ENCODE measurements at regions not wholly inside any gene's neighbourhood (a gene's known extent, or its start where the extent isn't known, plus 50 kb on each side); places are given as distances from the start of the nearest gene placed in this dataset.

- DNase-seq (no peak), ATAC-seq (ENCODE audit: low read depth in 2 of 2) (no peak)
- Histone ChIP-seq H3K4me1 (ENCODE audit: control insufficient read depth, insufficient read depth, low read length, poor library complexity, severe bottlenecking) (no peaks in the 10 kb centered on the region), H3K27me3 (ENCODE audit: control insufficient read depth, insufficient read depth, low read length) (no peaks in the 10 kb centered on the region), H3K36me3 (ENCODE audit: control insufficient read depth, insufficient read depth, low read length) (no peaks in the 10 kb centered on the region), H3K27ac (ENCODE audit: insufficient read depth, low read length, poor library complexity, severe bottlenecking) (no peak overlapping the region), H3K9me3 (ENCODE audit: control insufficient read depth in 2 of 2, low read length in 2 of 2) (peaks cover 4 to 7% of the 10 kb centered on the region in 2 experiments), H3K4me3 (ENCODE audit: low read depth, low read length) (no peak overlapping the region)
- Mint-ChIP-seq H3K4me3 (no peak overlapping the region), H3K27me3 (no peaks in the 10 kb centered on the region), H3K4me1 (no peaks in the 10 kb centered on the region), H3K9me3 (peaks cover 0 to 31% (median 7%) of the 10 kb centered on the region in 7 donors), H3K36me3 (no peaks in the 10 kb centered on the region), H3K27ac (no peak overlapping the region)
Measured at GRCh38 chr13:89791971-89792630, 1555.4 kb upstream of the MIR17HG start.

- peaks cover 0 to 37% (median 10%) of the 10 kb centered on the region in 7 donors for H3K9me3 Mint-ChIP-seq
- Histone ChIP-seq H3K27ac (ENCODE audit: insufficient read depth, low read length, poor library complexity, severe bottlenecking) (no peak overlapping the region), H3K4me3 (ENCODE audit: low read depth, low read length) (no peak overlapping the region), H3K36me3 (ENCODE audit: control insufficient read depth, insufficient read depth, low read length) (no peaks in the 10 kb centered on the region), H3K27me3 (ENCODE audit: control insufficient read depth, insufficient read depth, low read length) (no peaks in the 10 kb centered on the region), H3K9me3 (ENCODE audit: control insufficient read depth in 2 of 2, low read length in 2 of 2) (peaks cover 3 to 9% of the 10 kb centered on the region in 2 experiments), H3K4me1 (ENCODE audit: control insufficient read depth, insufficient read depth, low read length, poor library complexity, severe bottlenecking) (no peaks in the 10 kb centered on the region)
- H3K4me1 Mint-ChIP-seq = no peaks in the 10 kb centered on the region
- DNase-seq (no peak), ATAC-seq (ENCODE audit: low read depth in 2 of 2) (no peak)
- H3K27ac Mint-ChIP-seq = no peak overlapping the region
- no peaks in the 10 kb centered on the region for H3K27me3 Mint-ChIP-seq
- no peaks in the 10 kb centered on the region for H3K36me3 Mint-ChIP-seq
- no peak overlapping the region for H3K4me3 Mint-ChIP-seq
Measured at GRCh38 chr13:89796196-89796595, 1551.3 kb upstream of the MIR17HG start.

DNA sequence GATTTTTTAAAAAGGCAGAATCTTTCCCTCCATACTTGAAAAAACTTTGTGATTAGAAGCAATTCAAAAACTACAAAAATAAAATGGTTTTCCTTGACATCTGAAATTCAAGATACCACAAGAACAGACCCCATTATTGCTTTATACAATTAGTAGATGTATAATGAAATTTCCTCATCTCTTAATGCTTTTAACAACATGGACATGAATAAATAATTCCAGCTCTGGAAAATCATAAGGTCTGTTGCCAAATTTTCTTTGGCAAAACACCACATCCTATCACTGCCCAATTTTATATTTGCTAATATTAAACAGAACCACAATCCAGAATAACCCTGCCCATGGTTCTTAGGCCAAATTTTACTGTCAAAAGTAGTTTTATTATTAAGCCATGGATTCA is 1543.6 kb upstream of the MIR17HG start:
- Mint-ChIP-seq H3K9me3 (peaks cover 0 to 30% (median 7%) of the 10 kb centered on the region in 7 donors), H3K36me3 (no peaks in the 10 kb centered on the region), H3K4me3 (no peak overlapping the region), H3K4me1 (no peaks in the 10 kb centered on the region), H3K27me3 (no peaks in the 10 kb centered on the region), H3K27ac (no peak overlapping the region)
- H3K36me3 ChIP-seq (ENCODE audit: control insufficient read depth, insufficient read depth, low read length) = no peaks in the 10 kb centered on the region
- no peaks in the 10 kb centered on the region for H3K4me1 ChIP-seq (ENCODE audit: control insufficient read depth, insufficient read depth, low read length, poor library complexity, severe bottlenecking)
- H3K4me3 ChIP-seq (ENCODE audit: low read depth, low read length) = no peak overlapping the region
- no peak overlapping the region for H3K27ac ChIP-seq (ENCODE audit: insufficient read depth, low read length, poor library complexity, severe bottlenecking)
- no peaks in the 10 kb centered on the region for H3K27me3 ChIP-seq (ENCODE audit: control insufficient read depth, insufficient read depth, low read length)
- peaks cover 2 to 3% of the 10 kb centered on the region in 2 experiments for H3K9me3 ChIP-seq (ENCODE audit: control insufficient read depth in 2 of 2, low read length in 2 of 2)
- DNase-seq (no peak), ATAC-seq (ENCODE audit: low read depth in 2 of 2) (no peak)

DNA sequence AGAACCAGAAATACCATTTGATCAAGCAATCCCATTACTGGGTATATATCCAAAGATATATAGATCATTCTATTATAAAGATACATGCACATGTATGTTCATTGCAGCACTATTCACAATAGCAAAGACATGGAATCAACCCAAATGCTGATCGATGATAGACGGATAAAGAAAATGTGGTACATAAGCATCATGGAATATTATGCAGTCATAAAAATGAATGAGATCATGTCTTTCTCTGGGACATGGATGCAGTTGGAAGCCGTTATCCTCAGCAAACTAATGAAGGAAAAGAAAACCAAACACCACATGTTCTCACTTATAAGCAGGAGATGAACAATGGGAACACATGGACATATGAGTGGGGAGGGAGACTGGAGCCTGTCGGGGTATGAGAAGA is 1540.9 kb upstream of the MIR17HG start:
- H3K4me1 Mint-ChIP-seq = no peaks in the 10 kb centered on the region
- no peaks in the 10 kb centered on the region for H3K27me3 Mint-ChIP-seq

GRCh38 chr13:89812856-89813255 is 1534.6 kb upstream of the MIR17HG start:
- Histone ChIP-seq H3K36me3 (ENCODE audit: control insufficient read depth, insufficient read depth, low read length) (no peaks in the 10 kb centered on the region), H3K27me3 (ENCODE audit: control insufficient read depth, insufficient read depth, low read length) (no peaks in the 10 kb centered on the region), H3K4me3 (ENCODE audit: low read depth, low read length) (no peak overlapping the region), H3K4me1 (ENCODE audit: control insufficient read depth, insufficient read depth, low read length, poor library complexity, severe bottlenecking) (no peaks in the 10 kb centered on the region), H3K9me3 (ENCODE audit: control insufficient read depth in 2 of 2, low read length in 2 of 2) (no peaks in the 10 kb centered on the region), H3K27ac (ENCODE audit: insufficient read depth, low read length, poor library complexity, severe bottlenecking) (no peak overlapping the region)
- no peak for ATAC-seq (ENCODE audit: low read depth in 2 of 2)
- H3K4me3 Mint-ChIP-seq = no peak overlapping the region
- no peaks in the 10 kb centered on the region for H3K27me3 Mint-ChIP-seq
- H3K27ac Mint-ChIP-seq = no peak overlapping the region
- H3K4me1 Mint-ChIP-seq = no peaks in the 10 kb centered on the region
- peaks cover 1 to 31% (median 11%) of the 10 kb centered on the region in 7 donors for H3K9me3 Mint-ChIP-seq
- DNase-seq = no peak
- H3K36me3 Mint-ChIP-seq = no peaks in the 10 kb centered on the region

More for the DNA sequence above, 1540.9 kb upstream of the MIR17HG start:
- Histone ChIP-seq H3K27ac (ENCODE audit: insufficient read depth, low read length, poor library complexity, severe bottlenecking) (no peak overlapping the region), H3K4me1 (ENCODE audit: control insufficient read depth, insufficient read depth, low read length, poor library complexity, severe bottlenecking) (no peaks in the 10 kb centered on the region), H3K36me3 (ENCODE audit: control insufficient read depth, insufficient read depth, low read length) (no peaks in the 10 kb centered on the region), H3K27me3 (ENCODE audit: control insufficient read depth, insufficient read depth, low read length) (no peaks in the 10 kb centered on the region), H3K9me3 (ENCODE audit: control insufficient read depth in 2 of 2, low read length in 2 of 2) (peaks cover 0 to 2% of the 10 kb centered on the region in 2 experiments), H3K4me3 (ENCODE audit: low read depth, low read length) (no peak overlapping the region)
- ATAC-seq (ENCODE audit: low read depth in 2 of 2) (no peak), DNase-seq (no peak)
- H3K4me3 Mint-ChIP-seq = no peak overlapping the region
- H3K36me3 Mint-ChIP-seq = no peaks in the 10 kb centered on the region
- H3K9me3 Mint-ChIP-seq = peaks cover under 1 to 22% (median 6%) of the 10 kb centered on the region in 7 donors
- H3K27ac Mint-ChIP-seq = no peak overlapping the region

DNA sequence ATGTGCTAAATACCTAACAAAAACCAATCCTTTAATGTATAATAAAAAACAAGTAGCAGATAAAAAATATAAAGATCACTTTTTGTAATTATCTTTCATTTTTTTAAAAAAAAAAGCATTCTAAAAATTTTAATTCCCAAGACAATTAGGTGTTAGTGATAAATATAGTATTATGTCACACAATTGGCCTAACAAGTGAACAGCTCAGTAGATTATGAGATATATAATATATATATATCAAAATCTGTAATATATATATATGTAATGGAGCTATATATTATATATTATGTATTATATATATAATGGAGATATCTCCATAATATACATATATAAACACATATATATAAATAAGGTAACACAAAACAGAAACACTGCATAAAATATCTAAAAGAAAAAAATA is 1531.1 kb upstream of the MIR17HG start:
- no peak overlapping the region for H3K4me3 Mint-ChIP-seq
- DNase-seq (no peak), ATAC-seq (ENCODE audit: low read depth in 2 of 2) (no peak)
- no peaks in the 10 kb centered on the region for H3K9me3 ChIP-seq (ENCODE audit: control insufficient read depth in 2 of 2, low read length in 2 of 2)
- no peaks in the 10 kb centered on the region for H3K36me3 ChIP-seq (ENCODE audit: control insufficient read depth, insufficient read depth, low read length)
- H3K27me3 ChIP-seq (ENCODE audit: control insufficient read depth, insufficient read depth, low read length) = no peaks in the 10 kb centered on the region
- H3K9me3 Mint-ChIP-seq = peaks cover 4 to 39% (median 12%) of the 10 kb centered on the region in 7 donors
- no peaks in the 10 kb centered on the region for H3K27me3 Mint-ChIP-seq
- H3K4me3 ChIP-seq (ENCODE audit: low read depth, low read length) = no peak overlapping the region
- H3K4me1 ChIP-seq (ENCODE audit: control insufficient read depth, insufficient read depth, low read length, poor library complexity, severe bottlenecking) = no peaks in the 10 kb centered on the region
- H3K4me1 Mint-ChIP-seq = no peaks in the 10 kb centered on the region
- no peak overlapping the region for H3K27ac ChIP-seq (ENCODE audit: insufficient read depth, low read length, poor library complexity, severe bottlenecking)
- no peak overlapping the region for H3K27ac Mint-ChIP-seq
- no peaks in the 10 kb centered on the region for H3K36me3 Mint-ChIP-seq

DNA sequence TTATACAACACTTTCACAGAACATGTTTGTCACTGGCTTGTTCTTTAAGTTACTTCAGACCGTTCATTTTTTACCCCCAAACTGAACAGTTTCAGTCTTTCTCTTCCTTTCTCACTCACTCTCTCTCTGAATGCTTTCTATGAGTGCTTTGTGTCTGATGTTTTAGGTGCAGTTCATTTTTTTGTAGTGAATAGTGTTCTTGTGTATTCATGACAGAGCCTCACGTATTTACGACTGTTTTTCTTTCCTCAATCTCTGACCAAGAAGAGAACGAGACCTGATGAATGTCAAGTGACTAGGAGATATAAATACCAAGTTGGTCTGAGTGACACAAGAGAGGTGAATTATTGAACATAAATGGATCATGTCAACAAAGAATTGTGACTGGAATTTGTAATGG is 1525.0 kb upstream of the MIR17HG start:
- no peaks in the 10 kb centered on the region for H3K4me1 Mint-ChIP-seq
- no peak for DNase-seq
- no peaks in the 10 kb centered on the region for H3K27me3 ChIP-seq (ENCODE audit: control insufficient read depth, insufficient read depth, low read length)
- H3K36me3 ChIP-seq (ENCODE audit: control insufficient read depth, insufficient read depth, low read length) = no peaks in the 10 kb centered on the region
- H3K27me3 Mint-ChIP-seq = no peaks in the 10 kb centered on the region
- no peaks in the 10 kb centered on the region for H3K36me3 Mint-ChIP-seq
- H3K4me3 ChIP-seq (ENCODE audit: low read depth, low read length) = no peak overlapping the region
- no peak overlapping the region for H3K27ac Mint-ChIP-seq
- H3K4me1 ChIP-seq (ENCODE audit: control insufficient read depth, insufficient read depth, low read length, poor library complexity, severe bottlenecking) = no peaks in the 10 kb centered on the region
- no peak for ATAC-seq (ENCODE audit: low read depth in 2 of 2)
- no peak overlapping the region for H3K4me3 Mint-ChIP-seq
- no peak overlapping the region for H3K27ac ChIP-seq (ENCODE audit: insufficient read depth, low read length, poor library complexity, severe bottlenecking)
- no peaks in the 10 kb centered on the region for H3K9me3 ChIP-seq (ENCODE audit: control insufficient read depth in 2 of 2, low read length in 2 of 2)
- H3K9me3 Mint-ChIP-seq = peaks cover 2 to 19% (median 6%) of the 10 kb centered on the region in 7 donors

DNA sequence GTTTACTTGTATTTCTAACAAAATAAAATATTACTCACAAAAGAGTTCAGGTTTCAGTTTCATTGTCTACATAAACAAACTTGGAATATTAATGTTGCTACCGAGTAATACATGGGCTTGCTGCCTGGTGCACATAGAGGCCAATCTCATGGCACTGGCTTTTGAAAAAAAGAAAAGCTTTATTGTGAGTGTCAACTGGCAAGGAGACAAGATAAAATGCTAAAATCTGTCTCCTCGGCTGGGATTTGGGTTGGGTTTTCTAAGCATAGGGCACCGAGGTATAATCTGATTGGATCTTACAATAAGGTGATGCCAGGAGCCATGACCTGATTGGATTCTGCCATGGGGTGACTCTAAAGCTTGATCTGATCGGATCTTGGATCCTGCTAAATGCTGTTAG is 1519.9 kb upstream of the MIR17HG start:
- no peak for ATAC-seq (ENCODE audit: low read depth in 2 of 2)
- H3K4me3 Mint-ChIP-seq = no peak overlapping the region
- H3K27ac Mint-ChIP-seq = no peak overlapping the region
- Histone ChIP-seq H3K9me3 (ENCODE audit: control insufficient read depth in 2 of 2, low read length in 2 of 2) (no peaks in the 10 kb centered on the region), H3K27me3 (ENCODE audit: control insufficient read depth, insufficient read depth, low read length) (no peaks in the 10 kb centered on the region), H3K36me3 (ENCODE audit: control insufficient read depth, insufficient read depth, low read length) (no peaks in the 10 kb centered on the region), H3K4me3 (ENCODE audit: low read depth, low read length) (no peak overlapping the region), H3K27ac (ENCODE audit: insufficient read depth, low read length, poor library complexity, severe bottlenecking) (no peak overlapping the region), H3K4me1 (ENCODE audit: control insufficient read depth, insufficient read depth, low read length, poor library complexity, severe bottlenecking) (no peaks in the 10 kb centered on the region)
- H3K4me1 Mint-ChIP-seq = no peaks in the 10 kb centered on the region
- no peaks in the 10 kb centered on the region for H3K36me3 Mint-ChIP-seq
- no peaks in the 10 kb centered on the region for H3K27me3 Mint-ChIP-seq
- H3K9me3 Mint-ChIP-seq = peaks cover 0 to 7% (median 3%) of the 10 kb centered on the region in 7 donors
- DNase-seq = no peak

Data from CD4-positive, CD25-positive, alpha-beta regulatory T cell (primary cell).